ENCODE measurements at regions not wholly inside any gene's neighbourhood (a gene's known extent, or its start where the extent isn't known, plus 50 kb on each side); places are given as distances from the start of the nearest gene placed in this dataset.

DNA sequence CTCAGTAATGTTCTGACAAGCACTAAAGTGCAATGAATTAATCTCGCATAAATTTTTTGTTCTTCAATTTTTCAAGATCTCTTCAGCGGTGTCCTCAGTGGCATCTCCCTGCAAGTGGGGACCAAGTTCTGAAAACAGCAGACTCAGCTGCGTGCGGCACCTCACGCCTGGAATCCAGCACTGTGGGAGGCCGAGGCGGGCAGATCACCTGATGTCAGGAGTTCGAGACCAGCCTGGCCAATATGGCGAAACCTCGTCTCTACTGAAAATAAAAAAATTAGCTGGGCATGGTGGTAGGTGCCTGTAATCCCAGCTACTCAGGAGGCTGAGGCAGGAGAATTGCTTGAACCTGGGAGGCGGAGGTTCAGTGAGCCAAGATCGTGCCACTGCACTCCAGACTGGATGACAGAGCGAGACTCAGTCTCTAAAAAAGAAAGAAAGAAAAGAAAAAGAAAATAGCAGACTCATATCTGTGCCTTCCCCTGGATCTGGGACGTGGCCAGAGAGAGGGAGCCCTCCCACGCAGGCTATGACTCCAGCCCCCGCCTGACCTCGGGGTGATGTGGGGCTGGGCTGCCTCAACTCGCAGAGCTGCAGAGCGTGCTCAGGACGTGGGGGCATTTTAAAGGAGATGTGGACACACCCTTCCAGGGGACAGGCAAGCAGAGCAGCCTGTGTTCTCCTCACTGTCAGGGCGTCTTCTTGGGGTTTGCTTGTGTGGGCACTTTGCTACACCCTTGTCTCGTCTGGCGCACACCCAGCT lies 346.6 kb downstream of the BRD1 start:
- TF ChIP-seq, protein P1, sequence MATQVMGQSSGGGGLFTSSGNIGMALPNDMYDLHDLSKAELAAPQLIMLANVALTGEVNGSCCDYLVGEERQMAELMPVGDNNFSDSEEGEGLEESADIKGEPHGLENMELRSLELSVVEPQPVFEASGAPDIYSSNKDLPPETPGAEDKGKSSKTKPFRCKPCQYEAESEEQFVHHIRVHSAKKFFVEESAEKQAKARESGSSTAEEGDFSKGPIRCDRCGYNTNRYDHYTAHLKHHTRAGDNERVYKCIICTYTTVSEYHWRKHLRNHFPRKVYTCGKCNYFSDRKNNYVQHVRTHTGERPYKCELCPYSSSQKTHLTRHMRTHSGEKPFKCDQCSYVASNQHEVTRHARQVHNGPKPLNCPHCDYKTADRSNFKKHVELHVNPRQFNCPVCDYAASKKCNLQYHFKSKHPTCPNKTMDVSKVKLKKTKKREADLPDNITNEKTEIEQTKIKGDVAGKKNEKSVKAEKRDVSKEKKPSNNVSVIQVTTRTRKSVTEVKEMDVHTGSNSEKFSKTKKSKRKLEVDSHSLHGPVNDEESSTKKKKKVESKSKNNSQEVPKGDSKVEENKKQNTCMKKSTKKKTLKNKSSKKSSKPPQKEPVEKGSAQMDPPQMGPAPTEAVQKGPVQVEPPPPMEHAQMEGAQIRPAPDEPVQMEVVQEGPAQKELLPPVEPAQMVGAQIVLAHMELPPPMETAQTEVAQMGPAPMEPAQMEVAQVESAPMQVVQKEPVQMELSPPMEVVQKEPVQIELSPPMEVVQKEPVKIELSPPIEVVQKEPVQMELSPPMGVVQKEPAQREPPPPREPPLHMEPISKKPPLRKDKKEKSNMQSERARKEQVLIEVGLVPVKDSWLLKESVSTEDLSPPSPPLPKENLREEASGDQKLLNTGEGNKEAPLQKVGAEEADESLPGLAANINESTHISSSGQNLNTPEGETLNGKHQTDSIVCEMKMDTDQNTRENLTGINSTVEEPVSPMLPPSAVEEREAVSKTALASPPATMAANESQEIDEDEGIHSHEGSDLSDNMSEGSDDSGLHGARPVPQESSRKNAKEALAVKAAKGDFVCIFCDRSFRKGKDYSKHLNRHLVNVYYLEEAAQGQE (IDR thresholded peaks at IDR 0.05; ENCODE audit: insufficient replicate concordance, low read depth), result no peak
- TF ChIP-seq SPI1 (IDR thresholded peaks at IDR 0.05; ENCODE audit: borderline replicate concordance, low read depth) (no peak), POLR2AphosphoS5 (IDR thresholded peaks at IDR 0.05; ENCODE audit: low read depth) (no peak), CTCF (IDR thresholded peaks at IDR 0.05; ENCODE audit: insufficient read depth, low read length) (no peak), GABPA (IDR thresholded peaks at IDR 0.05; ENCODE audit: low read depth) (no peak)
- DNase-seq (ENCODE audit: low read depth in 1 of 2, low spot score in 1 of 2), result no peak
- no peak overlapping the region for H3K4me3 ChIP-seq (replicated peaks; ENCODE audit: insufficient read depth, low read length)
- H3K27ac ChIP-seq (replicated peaks), result no peak overlapping the region
- peaks cover 5% of the 10 kb centered on the region for H3K27me3 ChIP-seq (ENCODE audit: insufficient read depth, poor library complexity, severe bottlenecking)

- Histone ChIP-seq H3K27me3 (ENCODE audit: insufficient read depth, poor library complexity, severe bottlenecking) (peaks cover 5% of the 10 kb centered on the region), H3K27ac (replicated peaks) (no peak overlapping the region), H3K4me3 (replicated peaks; ENCODE audit: insufficient read depth, low read length) (no peak overlapping the region)
- no peak for TF ChIP-seq GABPA (IDR thresholded peaks at IDR 0.05; ENCODE audit: low read depth)
- TF ChIP-seq POLR2AphosphoS5 (IDR thresholded peaks at IDR 0.05; ENCODE audit: low read depth), result no peak
- TF ChIP-seq, protein P1 (IDR thresholded peaks at IDR 0.05; ENCODE audit: insufficient replicate concordance, low read depth), result no peak
- no peak for TF ChIP-seq CTCF (IDR thresholded peaks at IDR 0.05; ENCODE audit: insufficient read depth, low read length)
- TF ChIP-seq SPI1 (IDR thresholded peaks at IDR 0.05; ENCODE audit: borderline replicate concordance, low read depth), result no peak
- DNase-seq (ENCODE audit: low read depth in 1 of 2, low spot score in 1 of 2), result no peak
Observed at GRCh38 chr22:49480331-49480730, 347.3 kb downstream of the BRD1 start.

DNA sequence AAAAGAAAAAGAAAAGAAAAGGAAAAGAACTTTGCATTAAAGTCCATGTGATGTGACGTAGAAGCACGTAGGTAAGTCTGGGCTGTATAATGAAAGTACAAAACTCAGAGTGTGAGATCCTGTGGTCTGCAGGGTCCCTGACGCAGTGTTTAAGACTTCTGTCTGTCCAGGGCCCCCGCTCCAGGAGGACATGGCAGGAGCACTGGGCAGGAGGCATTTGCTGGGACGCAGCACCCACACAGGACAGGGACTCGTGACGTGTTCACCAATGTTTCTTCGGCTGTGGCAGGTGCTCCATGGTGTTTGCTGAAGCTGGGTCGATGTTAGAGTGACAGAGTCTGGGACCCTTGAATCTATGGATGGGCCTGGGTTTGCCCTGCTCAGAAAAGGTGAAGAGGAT lies 348.1 kb downstream of the BRD1 start:
- Histone ChIP-seq H3K27me3 (ENCODE audit: insufficient read depth, poor library complexity, severe bottlenecking) (peaks cover 5% of the 10 kb centered on the region), H3K27ac (replicated peaks) (no peak overlapping the region), H3K4me3 (replicated peaks; ENCODE audit: insufficient read depth, low read length) (no peak overlapping the region)
- no peak for TF ChIP-seq CTCF (IDR thresholded peaks at IDR 0.05; ENCODE audit: insufficient read depth, low read length)
- no peak for TF ChIP-seq POLR2AphosphoS5 (IDR thresholded peaks at IDR 0.05; ENCODE audit: low read depth)
- TF ChIP-seq GABPA (IDR thresholded peaks at IDR 0.05; ENCODE audit: low read depth), result no peak
- no peak for TF ChIP-seq SPI1 (IDR thresholded peaks at IDR 0.05; ENCODE audit: borderline replicate concordance, low read depth)
- TF ChIP-seq, protein P1 (IDR thresholded peaks at IDR 0.05; ENCODE audit: insufficient replicate concordance, low read depth), result no peak
- no peak for DNase-seq (ENCODE audit: low read depth in 1 of 2, low spot score in 1 of 2)

Measured in HL-60 (cell line).